Superior temporal gyrus (tissue), 1 donor: ENCODE measurements at regions not wholly inside any gene's neighbourhood (a gene's known extent, or its start where the extent isn't known, plus 50 kb on each side); places are given as distances from the start of the nearest gene placed in this dataset.

Experiments
- DNase-seq: peaks from one replicate; pipeline ENCODE4 v3.0.0-alpha.2; 2016; ENCODE audit errors: extremely low spot score

GRCh38 chr17:34825884-34826283, 135.4 kb downstream of the CCT6B start:
- no peak for DNase-seq

- DNase-seq = no peak
Measured at GRCh38 chr17:34825102-34825501, 136.2 kb downstream of the CCT6B start.

- DNase-seq = no peak
Measured at GRCh38 chr17:34823023-34823422, 138.2 kb downstream of the CCT6B start.

GRCh38 chr17:34822007-34822739, 139.1 kb downstream of the CCT6B start:
- DNase-seq = no peak

GRCh38 chr17:34820922-34821321, 140.3 kb downstream of the CCT6B start:
- DNase-seq = no peak

GRCh38 chr17:34820248-34820801, 140.9 kb downstream of the CCT6B start:
- no peak for DNase-seq

- DNase-seq = no peak
Measured at GRCh38 chr17:34817252-34818035, 143.8 kb downstream of the CCT6B start.

GRCh38 chr17:34816848-34817247, 144.4 kb downstream of the CCT6B start:
- no peak for DNase-seq

GRCh38 chr17:34813290-34813689, 148.0 kb downstream of the CCT6B start:
- no peak for DNase-seq

GRCh38 chr17:34811561-34811960, 149.7 kb downstream of the CCT6B start:
- no peak for DNase-seq

- DNase-seq = no peak
Measured at GRCh38 chr17:34800661-34801060, 160.6 kb downstream of the CCT6B start.

GRCh38 chr17:34799751-34800150, 161.5 kb downstream of the CCT6B start:
- DNase-seq = no peak

- DNase-seq = no peak
Measured at GRCh38 chr17:34798581-34798980, 162.7 kb downstream of the CCT6B start.

- DNase-seq = no peak
Measured at GRCh38 chr17:34797720-34798119, 163.5 kb downstream of the CCT6B start.

- no peak for DNase-seq
Measured at GRCh38 chr17:34793231-34793908, 167.9 kb downstream of the CCT6B start.

- DNase-seq = no peak
Measured at GRCh38 chr17:34788696-34789095, 172.6 kb downstream of the CCT6B start.

GRCh38 chr17:34784526-34784925, 176.7 kb downstream of the CCT6B start:
- no peak for DNase-seq

GRCh38 chr17:34782271-34782670, 179.0 kb downstream of the CCT6B start:
- DNase-seq = no peak

- no peak for DNase-seq
Measured at GRCh38 chr17:34781571-34782108, 179.6 kb downstream of the CCT6B start.

GRCh38 chr17:34781071-34781470, 180.2 kb downstream of the CCT6B start:
- DNase-seq = no peak

- no peak for DNase-seq
Measured at GRCh38 chr17:34780438-34780837, 180.8 kb downstream of the CCT6B start.
